ENCODE measurements at regions not wholly inside any gene's neighbourhood (a gene's known extent, or its start where the extent isn't known, plus 50 kb on each side); places are given as distances from the start of the nearest gene placed in this dataset.

- Mint-ChIP-seq H3K4me3 (no peak overlapping the region), H3K9me3 (peaks cover 0 to 7% (median 5%) of the 10 kb centered on the region in 7 donors), H3K27ac (peak overlapping the region in 1 of 7 donors; percentile 41), H3K27me3 (ENCODE audit: low read depth in 3 of 3) (peaks cover 0 to 3% (median 0%) of the 10 kb centered on the region in 3 donors), H3K4me1 (no peaks in the 10 kb centered on the region), H3K36me3 (no peaks in the 10 kb centered on the region)
- intact Hi-C loops (cut with micrococcal nuclease): no loop called here
- H3K36me3 ChIP-seq (replicated peaks in 1 of 2; ENCODE audit: control insufficient read depth in 1 of 2, insufficient read depth in 2 of 2, low read length in 2 of 2): no peaks in the 10 kb centered on the region
- no peaks in the 10 kb centered on the region for H3K27me3 ChIP-seq (ENCODE audit: control insufficient read depth in 2 of 2, insufficient read depth in 2 of 2, low read length in 2 of 2)
- no peaks in the 10 kb centered on the region for H3K4me1 ChIP-seq (ENCODE audit: control insufficient read depth in 1 of 2, insufficient read depth in 2 of 2, low read length in 2 of 2)
- no peaks in the 10 kb centered on the region for H4K20me1 ChIP-seq (ENCODE audit: insufficient read depth, low read length)
- no peaks in the 10 kb centered on the region for H3K9me3 ChIP-seq (replicated peaks in 1 of 2; ENCODE audit: control insufficient read depth in 1 of 2, insufficient read depth in 1 of 2, low read length in 2 of 2)
- H3K4me2 ChIP-seq (replicated peaks; ENCODE audit: extremely low read depth, low read length, poor library complexity, severe bottlenecking): no peak overlapping the region
- no peak overlapping the region for H2AFZ ChIP-seq (ENCODE audit: insufficient read depth, low read depth, low read length, poor library complexity, severe bottlenecking)
- TF ChIP-seq CTCF (IDR thresholded peaks at IDR 0.05): no peak
- no peak for DNase-seq
- no peaks in the 10 kb centered on the region for H3K79me2 ChIP-seq (ENCODE audit: insufficient read depth, low read length)
- no CpG with 5 or more reads among the region's 3 CpGs for WGBS (ENCODE audit: insufficient coverage)
- no peak overlapping the region for H3K4me3 ChIP-seq (replicated peaks in 1 of 3; ENCODE audit: low read depth in 2 of 3, low read length in 3 of 3)
- no peak overlapping the region for H3K9ac ChIP-seq (ENCODE audit: insufficient read depth, low read length, poor library complexity, severe bottlenecking)
- H3K27ac ChIP-seq (ENCODE audit: low read depth in 1 of 2, low read length in 2 of 2): no peak overlapping the region
Observed at GRCh38 chr6:9896806-9897205, 518.1 kb downstream of the TFAP2A start.

GRCh38 chr6:9890893-9891292 is 524.0 kb downstream of the TFAP2A start:
- Histone ChIP-seq H3K4me1 (ENCODE audit: control insufficient read depth in 1 of 2, insufficient read depth in 2 of 2, low read length in 2 of 2) (no peaks in the 10 kb centered on the region), H3K79me2 (ENCODE audit: insufficient read depth, low read length) (no peaks in the 10 kb centered on the region), H3K4me2 (replicated peaks; ENCODE audit: extremely low read depth, low read length, poor library complexity, severe bottlenecking) (no peak overlapping the region), H3K36me3 (replicated peaks in 1 of 2; ENCODE audit: control insufficient read depth in 1 of 2, insufficient read depth in 2 of 2, low read length in 2 of 2) (no peaks in the 10 kb centered on the region), H3K9ac (ENCODE audit: insufficient read depth, low read length, poor library complexity, severe bottlenecking) (no peak overlapping the region), H4K20me1 (ENCODE audit: insufficient read depth, low read length) (no peaks in the 10 kb centered on the region), H3K9me3 (replicated peaks in 1 of 2; ENCODE audit: control insufficient read depth in 1 of 2, insufficient read depth in 1 of 2, low read length in 2 of 2) (peaks cover 0 to 7% of the 10 kb centered on the region in 2 donors), H3K4me3 (replicated peaks in 1 of 3; ENCODE audit: low read depth in 2 of 3, low read length in 3 of 3) (no peak overlapping the region), H2AFZ (ENCODE audit: insufficient read depth, low read depth, low read length, poor library complexity, severe bottlenecking) (no peak overlapping the region), H3K27me3 (ENCODE audit: control insufficient read depth in 2 of 2, insufficient read depth in 2 of 2, low read length in 2 of 2) (no peaks in the 10 kb centered on the region), H3K27ac (ENCODE audit: low read depth in 1 of 2, low read length in 2 of 2) (no peak overlapping the region)
- TF ChIP-seq CTCF (IDR thresholded peaks at IDR 0.05): no peak
- WGBS (ENCODE audit: insufficient coverage): 80% methylated on average over 1 of the region's 4 CpGs
- Mint-ChIP-seq H3K27me3 (ENCODE audit: low read depth in 3 of 3) (peaks cover 0 to 1% (median 1%) of the 10 kb centered on the region in 3 donors), H3K36me3 (no peaks in the 10 kb centered on the region), H3K9me3 (peaks cover 0 to 15% (median 7%) of the 10 kb centered on the region in 7 donors), H3K4me1 (no peaks in the 10 kb centered on the region), H3K4me3 (no peak overlapping the region), H3K27ac (no peak overlapping the region)
- DNase-seq: no peak
- intact Hi-C loops (cut with micrococcal nuclease): no loop called here
